ENCODE measurements at regions not wholly inside any gene's neighbourhood (a gene's known extent, or its start where the extent isn't known, plus 50 kb on each side); places are given as distances from the start of the nearest gene placed in this dataset.

DNA sequence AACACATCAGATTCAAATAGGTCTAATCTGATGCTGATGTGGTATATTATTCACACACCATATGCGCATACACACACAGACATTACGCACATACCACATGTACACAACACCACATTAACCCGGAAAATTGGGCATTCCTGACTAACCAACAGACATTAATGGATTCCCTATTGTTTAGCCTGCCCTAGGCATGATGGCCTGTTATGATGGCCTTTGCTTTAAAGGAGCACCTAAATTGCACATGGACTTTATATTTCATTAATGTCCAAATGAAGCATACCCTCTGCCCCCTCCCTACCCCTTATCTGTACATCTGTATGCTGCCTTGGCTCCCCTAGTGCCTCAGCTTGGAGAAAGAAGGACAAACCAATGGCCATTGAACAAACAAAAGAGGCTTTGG is 127.7 kb upstream of the PRLR start:
- intact Hi-C loops (cut with DNase I) = no loop called here
- H3K9me3 ChIP-seq = no peaks in the 10 kb centered on the region
- H3K27me3 ChIP-seq (ENCODE audit: insufficient read depth in 3 of 3, low read length in 2 of 3) = no peaks in the 10 kb centered on the region
- WGBS, 3 donors = 90 to 94% (median 93%) methylated on average over 3 of the region's 3 CpGs
- no peak overlapping the region for H3K4me3 ChIP-seq
- DNase-seq (no peak), ATAC-seq (no peak)
- H3K4me1 ChIP-seq = no peaks in the 10 kb centered on the region
- TF ChIP-seq, protein P1, sequence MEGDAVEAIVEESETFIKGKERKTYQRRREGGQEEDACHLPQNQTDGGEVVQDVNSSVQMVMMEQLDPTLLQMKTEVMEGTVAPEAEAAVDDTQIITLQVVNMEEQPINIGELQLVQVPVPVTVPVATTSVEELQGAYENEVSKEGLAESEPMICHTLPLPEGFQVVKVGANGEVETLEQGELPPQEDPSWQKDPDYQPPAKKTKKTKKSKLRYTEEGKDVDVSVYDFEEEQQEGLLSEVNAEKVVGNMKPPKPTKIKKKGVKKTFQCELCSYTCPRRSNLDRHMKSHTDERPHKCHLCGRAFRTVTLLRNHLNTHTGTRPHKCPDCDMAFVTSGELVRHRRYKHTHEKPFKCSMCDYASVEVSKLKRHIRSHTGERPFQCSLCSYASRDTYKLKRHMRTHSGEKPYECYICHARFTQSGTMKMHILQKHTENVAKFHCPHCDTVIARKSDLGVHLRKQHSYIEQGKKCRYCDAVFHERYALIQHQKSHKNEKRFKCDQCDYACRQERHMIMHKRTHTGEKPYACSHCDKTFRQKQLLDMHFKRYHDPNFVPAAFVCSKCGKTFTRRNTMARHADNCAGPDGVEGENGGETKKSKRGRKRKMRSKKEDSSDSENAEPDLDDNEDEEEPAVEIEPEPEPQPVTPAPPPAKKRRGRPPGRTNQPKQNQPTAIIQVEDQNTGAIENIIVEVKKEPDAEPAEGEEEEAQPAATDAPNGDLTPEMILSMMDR (IDR thresholded peaks at IDR 0.05) = no peak
- no peak overlapping the region for H3K27ac ChIP-seq
- H3K36me3 ChIP-seq (ENCODE audit: insufficient read depth in 1 of 2, low read depth in 1 of 2) = no peaks in the 10 kb centered on the region

DNA sequence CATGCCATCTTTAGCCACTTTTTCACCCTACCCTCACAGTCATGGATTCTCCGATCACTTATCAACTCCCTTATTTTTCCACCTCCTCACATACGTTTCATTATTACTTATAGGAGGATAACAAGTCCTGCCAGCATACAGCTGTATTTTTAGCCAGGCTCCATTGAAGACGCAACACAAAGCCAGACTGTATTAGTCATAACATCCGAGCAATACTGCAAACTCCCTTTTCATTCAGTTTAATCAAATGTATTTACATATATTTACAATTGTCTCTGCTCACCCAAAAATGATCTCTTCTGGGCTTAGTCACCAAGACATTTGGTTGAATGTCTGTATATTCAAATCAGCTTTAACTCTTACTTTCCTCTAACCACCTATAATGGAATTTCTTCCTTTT is 126.4 kb upstream of the PRLR start:
- no peak for ATAC-seq
- H3K36me3 ChIP-seq (ENCODE audit: insufficient read depth in 1 of 2, low read depth in 1 of 2) = no peaks in the 10 kb centered on the region
- 83 to 91% (median 89%) methylated on average over 4 of the region's 4 CpGs for WGBS, 3 donors

DNA sequence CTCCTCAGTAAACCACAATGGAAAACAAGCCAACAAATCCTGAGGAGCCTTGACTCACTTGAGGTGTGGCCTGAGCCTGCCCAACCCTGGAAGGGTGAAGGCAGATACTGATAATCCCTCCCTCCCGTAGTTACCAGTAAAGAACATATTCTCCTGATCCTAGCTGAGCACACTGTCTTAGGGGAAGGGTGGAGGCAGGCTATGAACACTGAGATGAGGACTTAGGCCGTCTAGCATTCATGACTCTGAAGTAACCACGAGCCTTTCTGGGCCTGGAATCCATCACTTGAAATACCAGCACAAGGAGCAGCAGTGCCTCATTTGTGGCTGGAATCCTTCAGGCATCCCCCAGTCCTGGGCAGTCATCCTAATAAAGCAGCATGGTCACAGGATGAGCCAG is 124.5 kb upstream of the PRLR start:
- no peaks in the 10 kb centered on the region for H3K4me1 ChIP-seq
- WGBS, 3 donors = 38 to 50% (median 48%) methylated on average over 3 of the region's 3 CpGs
- DNase-seq (no peak), ATAC-seq (no peak)
- no peaks in the 10 kb centered on the region for H3K9me3 ChIP-seq
- H3K36me3 ChIP-seq (ENCODE audit: insufficient read depth in 1 of 2, low read depth in 1 of 2) = no peaks in the 10 kb centered on the region
- no peaks in the 10 kb centered on the region for H3K27me3 ChIP-seq (ENCODE audit: insufficient read depth in 3 of 3, low read length in 2 of 3)
- no peak overlapping the region for H3K4me3 ChIP-seq
- intact Hi-C loops (cut with DNase I) = no loop called here
- TF ChIP-seq, protein P1 (IDR thresholded peaks at IDR 0.05) = no peak
- no peak overlapping the region for H3K27ac ChIP-seq

More for the DNA sequence above, 126.4 kb upstream of the PRLR start:
- H3K4me1 ChIP-seq = no peaks in the 10 kb centered on the region
- no peaks in the 10 kb centered on the region for H3K9me3 ChIP-seq
- TF ChIP-seq, protein P1 (IDR thresholded peaks at IDR 0.05) = no peak
- intact Hi-C loops (cut with DNase I) = no loop called here
- no peak for DNase-seq
- H3K4me3 ChIP-seq = no peak overlapping the region
- H3K27me3 ChIP-seq (ENCODE audit: insufficient read depth in 3 of 3, low read length in 2 of 3) = no peaks in the 10 kb centered on the region
- no peak overlapping the region for H3K27ac ChIP-seq

DNA sequence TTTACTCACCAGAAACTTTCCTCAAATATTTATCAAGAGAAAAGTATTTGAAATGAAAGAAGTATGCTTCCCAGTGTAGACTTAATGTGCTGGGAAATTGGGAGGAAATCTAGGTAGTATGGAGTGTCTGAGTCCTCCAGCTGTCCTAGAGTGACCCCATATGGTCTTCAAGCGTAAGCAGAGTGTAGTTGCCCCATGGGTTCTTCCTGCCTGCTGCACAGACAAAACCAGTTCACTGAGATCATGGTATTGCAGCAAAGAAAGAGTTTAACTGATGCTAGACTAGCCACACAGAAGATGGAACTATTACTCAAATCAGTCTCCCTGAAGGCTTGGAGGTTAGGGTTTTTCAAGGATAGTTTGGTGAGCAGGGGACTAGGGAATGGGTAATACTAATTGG is 114.9 kb upstream of the PRLR start:
- no peaks in the 10 kb centered on the region for H3K4me1 ChIP-seq
- no peaks in the 10 kb centered on the region for H3K27me3 ChIP-seq (ENCODE audit: insufficient read depth in 3 of 3, low read length in 2 of 3)
- DNase-seq (no peak), ATAC-seq (no peak)
- no peaks in the 10 kb centered on the region for H3K36me3 ChIP-seq (ENCODE audit: insufficient read depth in 1 of 2, low read depth in 1 of 2)
- intact Hi-C loops (cut with DNase I) = no loop called here
- no peak overlapping the region for H3K4me3 ChIP-seq
- no peak overlapping the region for H3K27ac ChIP-seq
- WGBS, 3 donors = 48 to 58% (median 50%) methylated on average over 1 of the region's 1 CpG
- TF ChIP-seq, protein P1 (IDR thresholded peaks at IDR 0.05) = no peak
- H3K9me3 ChIP-seq = no peaks in the 10 kb centered on the region

DNA sequence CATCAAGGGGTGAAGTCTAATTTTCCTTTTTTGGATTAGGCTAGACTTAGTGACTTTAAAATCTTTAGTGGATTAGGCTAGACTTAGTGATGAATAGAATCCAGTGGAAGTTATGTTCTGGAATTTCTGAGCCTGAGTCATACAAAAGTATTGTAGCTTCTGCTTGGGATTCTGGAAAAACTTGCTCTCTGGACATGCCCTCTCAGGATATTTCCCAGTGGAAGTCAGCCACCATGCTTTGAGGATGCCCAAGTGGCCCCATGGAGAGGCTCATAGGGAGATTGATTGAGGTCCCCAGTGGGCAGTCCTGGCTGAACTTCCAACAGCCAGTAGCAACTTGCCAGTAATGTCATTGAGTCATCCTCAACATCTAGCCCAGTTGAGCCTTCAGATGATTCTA is 112.4 kb upstream of the PRLR start:
- no peak for DNase-seq
- Histone ChIP-seq H3K4me1 (no peaks in the 10 kb centered on the region), H3K27me3 (ENCODE audit: insufficient read depth in 3 of 3, low read length in 2 of 3) (no peaks in the 10 kb centered on the region), H3K9me3 (no peaks in the 10 kb centered on the region), H3K27ac (no peak overlapping the region), H3K36me3 (ENCODE audit: insufficient read depth in 1 of 2, low read depth in 1 of 2) (no peaks in the 10 kb centered on the region), H3K4me3 (no peak overlapping the region)
- ATAC-seq = no peak
- intact Hi-C loops (cut with DNase I) = no loop called here
- TF ChIP-seq, protein P1 (IDR thresholded peaks at IDR 0.05) = no peak

Measured in psoas muscle (tissue), 7 donors.